ENCODE measurements at regions not wholly inside any gene's neighbourhood (a gene's known extent, or its start where the extent isn't known, plus 50 kb on each side); places are given as distances from the start of the nearest gene placed in this dataset.
A peak's percentile ranks its signal among the peaks of the same experiment; 100 is the strongest.
"Not testable (repeated sequence)": the region's sequence is repeated elsewhere in the genome, so short reads cannot be mapped to it uniquely, and the experiment has no call there.

- DNase-seq (ENCODE audit: low spot score): no peak
Observed at GRCh38 chr2:14425869-14426268, 206.6 kb upstream of the LRATD1 start.

- DNase-seq (ENCODE audit: low spot score): no peak
Observed at GRCh38 chr2:14428056-14428455, 204.5 kb upstream of the LRATD1 start.

GRCh38 chr2:14433946-14434495 is 198.5 kb upstream of the LRATD1 start:
- no peak for DNase-seq (ENCODE audit: low spot score)

- no peak for DNase-seq (ENCODE audit: low spot score)
Observed at GRCh38 chr2:14445670-14446069, 186.8 kb upstream of the LRATD1 start.

- DNase-seq (ENCODE audit: low spot score): no peak
Observed at GRCh38 chr2:14448340-14448739, 184.2 kb upstream of the LRATD1 start.

GRCh38 chr2:14451312-14451711 is 181.2 kb upstream of the LRATD1 start:
- DNase-seq (ENCODE audit: low spot score): peak; percentile 3

GRCh38 chr2:14454202-14454601 is 178.3 kb upstream of the LRATD1 start:
- DNase-seq (ENCODE audit: low spot score): no peak

GRCh38 chr2:14459786-14460325 is 172.7 kb upstream of the LRATD1 start:
- no peak for DNase-seq (ENCODE audit: low spot score)

- no peak for DNase-seq (ENCODE audit: low spot score)
Observed at GRCh38 chr2:14475994-14476393, 156.5 kb upstream of the LRATD1 start.

GRCh38 chr2:14479486-14479885 is 153.0 kb upstream of the LRATD1 start:
- no peak for DNase-seq (ENCODE audit: low spot score)

GRCh38 chr2:14480120-14480519 is 152.4 kb upstream of the LRATD1 start:
- no peak for DNase-seq (ENCODE audit: low spot score)

GRCh38 chr2:14480906-14481305 is 151.6 kb upstream of the LRATD1 start:
- DNase-seq (ENCODE audit: low spot score): no peak

- DNase-seq (ENCODE audit: low spot score): peak; percentile 77
Observed at GRCh38 chr2:14492920-14493503, 139.5 kb upstream of the LRATD1 start.

- no peak for DNase-seq (ENCODE audit: low spot score)
Observed at GRCh38 chr2:14494759-14495158, 137.8 kb upstream of the LRATD1 start.

GRCh38 chr2:14501061-14501460 is 131.5 kb upstream of the LRATD1 start:
- DNase-seq (ENCODE audit: low spot score): no peak

- DNase-seq (ENCODE audit: low spot score): not testable (repeated sequence)
Observed at GRCh38 chr2:14506955-14507354, 125.6 kb upstream of the LRATD1 start.

- no peak for DNase-seq (ENCODE audit: low spot score)
Observed at GRCh38 chr2:14511541-14511940, 121.0 kb upstream of the LRATD1 start.

- DNase-seq (ENCODE audit: low spot score): no peak
Observed at GRCh38 chr2:14513903-14514302, 118.6 kb upstream of the LRATD1 start.

GRCh38 chr2:14516844-14517243 is 115.7 kb upstream of the LRATD1 start:
- DNase-seq (ENCODE audit: low spot score): no peak

GRCh38 chr2:14517731-14518130 is 114.8 kb upstream of the LRATD1 start:
- no peak for DNase-seq (ENCODE audit: low spot score)

- DNase-seq (ENCODE audit: low spot score): no peak
Observed at GRCh38 chr2:14520385-14520945, 112.1 kb upstream of the LRATD1 start.

- no peak for DNase-seq (ENCODE audit: low spot score)
Observed at GRCh38 chr2:14524041-14524802, 108.3 kb upstream of the LRATD1 start.

GRCh38 chr2:14524803-14525080 is 107.8 kb upstream of the LRATD1 start:
- DNase-seq (ENCODE audit: low spot score): no peak
